ENCODE measurements at regions not wholly inside any gene's neighbourhood (a gene's known extent, or its start where the extent isn't known, plus 50 kb on each side); places are given as distances from the start of the nearest gene placed in this dataset.
"Not testable (repeated sequence)": the region's sequence is repeated elsewhere in the genome, so short reads cannot be mapped to it uniquely, and the experiment has no call there.

DNA sequence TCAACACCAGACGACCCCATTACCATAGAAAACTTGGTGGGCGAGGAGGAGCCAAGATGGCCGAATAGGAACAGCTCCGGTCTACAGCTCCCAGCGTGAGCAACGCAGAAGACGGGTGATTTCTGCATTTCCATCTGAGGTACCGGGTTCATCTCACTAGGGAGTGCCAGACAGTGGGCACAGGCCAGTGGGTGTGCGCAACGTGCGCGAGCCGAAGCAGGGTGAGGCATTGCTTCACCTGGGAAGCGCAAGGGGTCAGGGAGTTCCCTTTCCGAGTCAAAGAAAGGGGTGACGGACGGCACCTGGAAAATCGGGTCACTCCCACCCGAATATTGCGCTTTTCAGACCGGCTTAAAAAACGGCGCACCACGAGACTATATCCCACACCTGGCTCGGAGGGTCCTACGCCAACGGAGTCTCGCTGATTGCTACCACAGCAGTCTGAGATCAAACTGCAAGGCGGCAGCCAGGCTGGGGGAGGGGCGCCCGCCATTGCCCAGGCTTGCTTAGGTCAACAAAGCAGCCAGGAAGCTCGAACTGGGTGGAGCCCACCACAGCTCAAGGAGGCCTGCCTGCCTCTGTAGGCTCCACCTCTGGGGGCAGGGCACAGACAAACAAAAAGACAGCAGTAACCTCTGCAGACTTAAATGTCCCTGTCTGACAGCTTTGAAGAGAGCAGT lies 2000.1 kb upstream of the CELF4 start:
- not testable (repeated sequence) for DNase-seq (ENCODE audit: low read depth, low spot score)

DNA sequence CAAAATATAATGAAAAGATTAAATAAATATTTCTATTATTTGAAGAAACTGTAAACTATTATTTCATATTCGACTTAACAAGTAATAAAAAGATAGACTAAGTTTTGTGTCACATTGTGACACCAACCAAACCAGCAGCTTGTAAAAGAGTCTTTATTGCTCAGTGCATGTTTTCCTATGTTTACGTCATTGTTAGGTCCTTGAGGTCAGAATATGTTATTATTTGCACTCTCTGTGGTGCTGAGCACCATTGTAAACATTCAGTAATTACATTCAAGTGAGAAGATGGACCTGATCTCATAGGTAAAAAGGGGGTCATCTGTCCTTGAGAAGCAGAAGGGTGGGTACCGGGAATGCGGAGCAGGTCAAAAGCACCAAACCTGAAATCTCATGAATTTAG lies 1999.1 kb upstream of the CELF4 start:
- no peak for DNase-seq (ENCODE audit: low read depth, low spot score)

DNA sequence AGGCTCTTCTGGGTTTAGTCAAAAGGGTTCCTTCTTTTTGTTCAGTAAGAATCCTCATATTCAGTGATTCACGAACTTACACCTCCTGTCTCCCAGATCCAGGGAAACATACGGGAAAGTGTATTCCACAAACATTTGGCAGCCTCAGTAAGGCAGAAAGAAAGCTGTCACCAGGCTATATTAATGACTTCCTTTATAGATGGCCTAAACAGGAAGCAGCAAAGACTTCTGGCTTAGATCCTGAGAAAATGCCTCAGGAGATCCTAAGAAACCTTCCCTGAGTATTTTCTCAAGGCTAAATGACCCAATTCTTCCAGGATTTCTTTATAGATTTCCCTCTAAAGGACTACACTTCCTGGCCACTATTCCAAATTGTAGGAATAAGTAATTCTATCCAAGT lies 1995.5 kb upstream of the CELF4 start:
- DNase-seq (ENCODE audit: low read depth, low spot score): no peak

DNA sequence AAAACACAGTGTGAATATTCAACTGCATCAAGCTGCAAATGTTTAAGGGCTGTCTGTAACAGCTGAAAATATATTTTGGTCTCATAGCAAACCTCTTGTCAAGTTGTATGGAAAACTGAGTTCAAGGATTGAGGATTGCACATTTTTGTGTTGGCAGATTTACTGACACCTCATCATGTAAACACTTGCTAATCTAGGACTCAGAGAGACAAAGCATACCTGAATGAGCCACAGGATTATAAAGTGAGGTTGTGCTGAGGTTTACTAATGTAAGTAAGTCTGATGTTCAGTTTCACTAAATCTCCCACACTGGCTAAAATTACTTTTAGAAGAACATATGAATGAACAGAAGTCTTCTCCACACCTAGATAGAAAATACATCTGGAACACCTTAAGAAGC lies 1993.1 kb upstream of the CELF4 start:
- DNase-seq (ENCODE audit: low read depth, low spot score): no peak

DNA sequence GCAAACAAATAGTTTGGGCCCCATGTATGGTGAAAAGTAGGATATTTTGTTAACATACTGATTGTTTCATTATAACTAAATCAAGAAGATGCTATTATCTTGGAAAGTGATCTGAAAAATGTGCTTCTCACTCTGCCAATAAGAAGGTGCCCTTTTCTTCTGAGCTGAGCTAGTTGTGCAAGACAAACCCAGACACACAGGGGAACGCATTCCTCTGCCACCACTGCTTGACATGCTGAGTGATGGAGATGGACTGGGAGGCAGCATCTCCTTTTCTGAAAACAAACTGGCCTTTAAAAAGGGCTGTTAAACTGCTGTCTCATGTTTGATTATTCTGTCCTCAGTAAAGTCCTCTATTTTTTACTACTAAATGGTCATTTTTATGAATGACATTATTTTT lies 1989.9 kb upstream of the CELF4 start:
- no peak for DNase-seq (ENCODE audit: low read depth, low spot score)

DNA sequence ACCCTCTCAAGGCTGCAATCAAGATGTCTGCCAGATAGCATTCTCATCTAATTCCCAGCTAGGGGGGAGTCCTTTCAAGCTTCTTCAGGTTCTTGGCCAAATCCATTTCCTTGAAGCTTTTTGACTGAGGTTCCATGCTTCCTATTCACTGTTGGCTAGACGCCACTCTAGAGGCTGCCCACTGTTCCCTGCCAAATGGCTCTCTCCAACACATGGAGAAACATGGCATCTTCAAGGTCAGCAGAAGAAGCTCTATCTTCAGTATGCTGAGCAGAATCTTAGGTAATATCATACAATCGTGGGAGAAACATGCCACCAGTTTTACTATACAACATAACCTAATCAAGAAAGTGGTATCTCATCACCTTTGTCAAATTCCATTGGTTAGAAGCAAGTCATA lies 1985.1 kb upstream of the CELF4 start:
- no peak for DNase-seq (ENCODE audit: low read depth, low spot score)

DNA sequence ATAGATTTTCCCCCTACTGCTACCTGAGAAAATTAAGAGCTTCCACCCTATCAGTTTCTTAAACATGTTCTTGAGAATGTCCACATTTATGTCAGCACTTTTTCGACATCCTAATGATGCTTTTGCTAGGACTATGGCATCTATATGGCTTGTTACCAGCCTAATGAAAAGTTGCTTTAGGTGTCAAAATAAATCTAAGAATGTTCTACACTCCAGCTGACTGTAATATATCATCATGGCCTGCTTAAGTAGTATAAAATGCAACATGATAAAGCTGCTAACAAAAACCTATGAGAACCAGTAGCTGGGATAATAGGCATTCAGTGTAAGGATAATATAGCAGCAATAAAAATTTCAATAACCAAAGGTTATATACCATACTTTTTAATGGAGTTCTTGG lies 1983.5 kb upstream of the CELF4 start:
- no peak for DNase-seq (ENCODE audit: low read depth, low spot score)

DNA sequence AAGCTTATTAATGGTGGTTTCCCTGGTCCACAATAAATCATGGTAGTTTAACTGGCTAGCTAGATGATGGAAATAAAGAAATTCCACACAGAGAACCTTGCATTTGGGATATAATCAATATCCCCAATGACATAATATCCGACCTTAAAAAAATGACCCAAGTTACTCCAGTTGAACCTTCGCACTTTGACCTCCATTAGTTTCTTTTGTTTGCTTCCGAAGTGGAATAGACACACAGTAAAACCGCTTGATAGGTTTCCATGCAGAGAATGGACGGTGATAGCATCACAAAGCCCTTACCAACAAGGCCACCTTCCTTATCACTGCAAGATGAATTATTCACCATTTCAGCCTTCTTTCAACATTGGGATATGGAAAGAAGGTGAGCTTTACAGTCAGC lies 1966.1 kb upstream of the CELF4 start:
- no peak for DNase-seq (ENCODE audit: low read depth, low spot score)

DNA sequence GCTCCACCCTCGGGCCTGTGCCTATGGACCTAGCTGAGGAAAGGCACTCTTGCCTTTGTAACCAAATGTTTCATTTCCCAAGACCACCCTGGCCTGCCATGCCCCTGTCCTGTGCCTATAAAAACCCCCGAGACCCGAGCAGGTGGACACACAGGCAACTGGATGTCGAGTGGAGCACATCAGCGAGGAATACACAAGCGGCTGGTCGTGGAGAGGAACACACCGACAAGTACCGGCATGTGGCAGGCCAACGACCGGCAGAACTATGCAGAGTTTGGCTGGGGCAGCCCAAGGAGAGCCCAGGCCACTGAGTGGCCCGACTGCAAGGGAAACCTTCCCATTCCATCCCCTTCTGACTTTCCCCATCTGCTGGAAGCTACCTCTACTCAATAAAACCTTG lies 1963.8 kb upstream of the CELF4 start:
- no peak for DNase-seq (ENCODE audit: low read depth, low spot score)

DNA sequence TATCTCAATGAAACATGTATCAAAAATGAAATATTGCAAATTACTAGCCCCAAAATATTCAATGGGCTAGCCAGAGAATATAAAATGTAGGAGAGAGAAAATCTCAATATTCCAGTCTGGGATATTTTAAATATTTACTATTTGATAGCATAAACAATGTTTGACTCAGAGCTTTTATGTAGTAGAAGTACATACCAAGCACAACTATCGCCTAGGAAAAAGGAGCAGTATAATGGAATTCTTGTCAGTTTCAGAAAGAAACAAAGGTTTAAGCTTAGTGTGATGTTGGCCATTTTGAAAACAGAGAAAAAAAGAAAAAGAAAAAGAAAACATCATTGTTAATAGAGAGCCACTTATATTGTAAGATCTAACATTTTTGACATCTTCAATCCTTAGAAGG lies 1961.9 kb upstream of the CELF4 start:
- no peak for DNase-seq (ENCODE audit: low read depth, low spot score)

DNA sequence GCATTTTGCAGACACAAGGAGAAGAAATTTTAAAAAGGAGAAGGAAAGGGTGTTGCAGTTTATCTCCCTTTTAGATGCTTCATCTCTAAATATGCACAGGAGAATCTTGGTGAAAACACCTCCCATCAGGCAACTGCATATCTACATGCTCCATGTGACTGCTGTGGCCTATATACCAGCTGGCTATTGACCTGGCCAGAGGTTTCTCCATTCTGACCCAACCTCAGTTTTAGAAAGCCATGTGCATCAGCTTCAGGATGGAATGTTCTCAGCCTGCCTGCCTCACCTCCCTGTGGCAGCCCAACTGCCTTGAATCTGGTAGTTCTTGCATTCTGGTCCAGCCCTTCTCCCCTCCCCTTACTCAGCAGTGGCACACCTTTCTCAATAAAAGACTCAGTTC lies 1958.8 kb upstream of the CELF4 start:
- DNase-seq (ENCODE audit: low read depth, low spot score): no peak

DNA sequence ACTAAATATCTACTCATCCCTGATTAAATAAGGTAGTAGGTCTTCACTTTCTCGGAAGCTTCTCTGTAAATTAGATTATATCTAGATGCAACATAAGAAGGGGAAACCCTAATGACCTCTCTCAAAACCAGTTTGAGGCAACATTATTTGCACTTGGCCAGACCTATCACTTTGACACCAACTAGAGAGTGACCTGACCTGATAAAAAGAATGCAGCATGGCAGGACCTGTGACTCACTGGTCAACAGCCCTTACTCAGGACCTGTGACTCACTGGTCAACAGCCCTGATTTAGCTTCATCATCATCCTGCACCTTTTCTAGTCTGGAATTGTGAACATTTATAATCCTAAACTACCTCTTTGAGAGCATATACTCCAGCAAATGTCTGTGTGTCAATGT lies 1957.7 kb upstream of the CELF4 start:
- DNase-seq (ENCODE audit: low read depth, low spot score): no peak

DNA sequence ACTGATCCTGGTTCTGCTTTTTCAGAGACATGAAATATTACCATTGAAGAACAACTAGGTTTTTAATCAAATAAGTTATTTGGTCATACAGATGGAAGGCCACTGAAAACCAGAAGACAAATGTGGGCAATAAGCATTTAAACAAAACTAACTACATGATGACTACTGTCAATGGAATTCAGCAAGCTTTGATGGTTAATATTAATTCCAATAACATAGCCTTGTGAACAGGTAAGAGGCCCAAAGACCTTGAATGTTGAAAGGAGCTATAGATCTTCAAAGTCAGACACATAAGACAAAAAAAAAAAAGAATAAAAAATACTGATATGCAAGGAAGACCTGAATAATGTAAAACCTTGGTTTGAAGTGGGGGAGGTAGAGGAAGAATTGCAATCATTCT lies 1955.6 kb upstream of the CELF4 start:
- no peak for DNase-seq (ENCODE audit: low read depth, low spot score)

DNA sequence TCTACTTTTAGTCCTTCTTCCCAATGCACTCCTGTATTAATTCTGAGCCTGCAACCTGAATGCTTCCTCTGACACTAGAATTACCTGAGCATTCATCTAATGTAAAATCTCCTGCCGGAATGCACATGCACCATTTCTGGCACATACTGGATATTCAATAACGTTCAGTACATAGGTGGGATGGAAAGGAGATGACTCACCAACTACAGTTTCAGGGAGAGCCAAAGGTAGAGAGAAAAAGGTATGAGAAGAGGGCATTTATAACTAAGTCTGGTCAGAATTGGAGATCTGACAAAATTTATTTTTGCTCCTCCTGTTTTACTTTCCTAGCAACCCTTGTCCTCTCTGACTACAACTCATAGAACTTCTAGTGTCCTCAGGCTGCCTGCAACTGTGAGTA lies 1954.1 kb upstream of the CELF4 start:
- no peak for DNase-seq (ENCODE audit: low read depth, low spot score)

DNA sequence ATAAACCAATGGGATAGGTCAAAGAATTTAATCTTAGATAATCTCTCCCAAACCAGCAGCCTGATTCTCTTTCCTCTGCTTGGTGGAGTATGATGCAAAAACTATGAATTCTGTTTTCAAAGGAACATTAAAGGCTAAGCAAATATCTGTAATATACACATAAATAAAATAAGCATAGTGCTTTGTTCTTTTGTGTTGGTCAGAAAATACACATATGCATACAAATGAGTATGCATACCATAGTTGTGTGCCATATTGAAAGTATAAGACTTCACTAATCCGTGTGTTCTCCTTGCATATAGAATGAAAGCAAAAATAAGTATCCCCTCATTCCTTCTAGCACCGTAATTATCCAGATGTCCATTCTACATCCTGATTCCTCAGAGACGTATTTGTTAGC lies 1949.7 kb upstream of the CELF4 start:
- no peak for DNase-seq (ENCODE audit: low read depth, low spot score)

DNA sequence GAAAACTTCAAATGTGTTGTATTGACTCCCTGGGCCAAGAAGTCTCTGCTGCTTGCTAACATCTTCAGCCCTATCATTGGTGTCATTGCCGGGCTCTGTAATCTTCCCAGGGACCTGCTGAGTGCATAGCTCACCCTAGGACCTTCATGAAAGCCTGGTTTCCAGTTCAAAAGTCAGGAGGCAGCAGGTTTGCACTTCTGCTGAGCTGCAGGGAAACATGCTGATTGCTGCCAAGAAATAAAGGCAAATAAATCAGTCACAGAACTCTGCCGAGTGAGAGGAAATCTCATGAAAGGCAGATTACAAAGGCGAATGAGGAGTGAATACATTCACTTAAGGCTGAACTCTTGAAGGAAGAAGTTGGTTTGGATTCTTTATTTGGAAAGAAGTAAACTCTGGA lies 1947.6 kb upstream of the CELF4 start:
- no peak for DNase-seq (ENCODE audit: low read depth, low spot score)

DNA sequence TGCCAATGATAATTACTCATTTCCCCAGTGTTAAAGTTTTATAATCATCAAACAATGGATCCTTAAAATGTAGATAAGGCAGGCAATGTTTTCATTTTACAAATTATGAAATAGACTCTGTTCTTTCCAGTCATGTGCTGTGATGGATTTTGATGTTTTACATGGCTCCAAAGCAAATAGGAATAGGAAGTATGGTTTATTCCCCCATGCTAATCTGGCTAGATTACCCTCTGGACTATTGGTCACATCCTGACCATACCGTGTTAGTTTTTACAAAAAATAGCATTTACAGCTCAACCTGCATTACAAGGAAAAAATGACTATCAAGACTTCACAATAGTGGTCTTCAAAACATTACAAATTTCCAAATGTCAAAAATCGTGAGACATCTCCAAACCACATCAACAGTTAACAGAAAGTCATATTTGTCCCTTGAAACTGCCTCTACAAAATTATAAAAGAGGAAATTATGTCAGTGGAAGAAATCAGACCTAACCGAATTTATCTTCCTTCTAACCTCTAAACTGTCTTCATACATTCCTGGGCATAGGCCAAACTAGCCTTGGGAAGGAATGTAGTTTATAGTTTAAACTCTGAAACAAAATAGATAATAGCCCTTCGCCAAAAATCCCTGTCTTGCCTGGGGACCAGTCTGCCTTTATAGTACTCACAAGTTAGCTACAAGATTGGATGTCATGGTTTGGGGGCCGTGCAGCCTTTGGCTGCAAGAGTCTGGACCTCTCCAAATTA lies 1941.2 kb upstream of the CELF4 start:
- DNase-seq (ENCODE audit: low read depth, low spot score): no peak

DNA sequence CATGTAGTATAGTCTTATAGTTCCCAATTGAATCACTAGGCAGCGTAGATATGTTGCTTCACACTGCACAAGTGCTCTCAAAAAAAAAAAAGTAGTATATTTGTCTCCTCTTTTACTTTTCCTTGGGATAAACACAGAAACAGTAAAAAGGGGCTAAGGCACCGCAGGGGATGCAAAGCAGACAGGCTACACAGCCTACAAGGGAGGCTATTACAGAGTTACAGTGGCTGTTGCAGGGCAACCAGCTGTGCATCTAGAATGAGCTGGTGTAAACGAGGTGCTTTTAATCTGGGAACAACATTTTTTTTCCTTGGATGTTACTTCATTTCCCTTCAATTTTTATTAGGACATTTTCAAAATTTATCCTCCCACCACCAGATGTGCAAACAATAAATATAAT lies 1934.7 kb upstream of the CELF4 start:
- DNase-seq (ENCODE audit: low read depth, low spot score): no peak

DNA sequence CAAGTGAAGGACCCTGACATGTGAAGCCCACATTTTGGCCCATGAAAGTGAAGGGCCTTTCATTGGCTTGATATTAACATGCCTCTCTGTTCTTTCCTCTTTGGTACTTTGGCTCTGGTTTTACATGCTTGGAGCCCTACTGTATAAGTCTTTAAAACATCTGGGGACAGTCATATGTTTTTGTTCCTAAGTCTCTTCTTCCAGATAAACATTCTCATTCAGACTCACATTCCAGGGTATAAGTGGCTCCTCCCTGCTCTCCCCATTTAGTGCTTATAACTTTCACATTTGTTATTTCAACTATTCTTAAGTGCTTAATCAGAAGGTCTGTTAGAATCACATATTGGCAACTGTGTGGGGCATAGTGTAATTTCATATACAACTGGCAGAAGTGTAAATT lies 1932.2 kb upstream of the CELF4 start:
- DNase-seq (ENCODE audit: low read depth, low spot score): no peak

DNA sequence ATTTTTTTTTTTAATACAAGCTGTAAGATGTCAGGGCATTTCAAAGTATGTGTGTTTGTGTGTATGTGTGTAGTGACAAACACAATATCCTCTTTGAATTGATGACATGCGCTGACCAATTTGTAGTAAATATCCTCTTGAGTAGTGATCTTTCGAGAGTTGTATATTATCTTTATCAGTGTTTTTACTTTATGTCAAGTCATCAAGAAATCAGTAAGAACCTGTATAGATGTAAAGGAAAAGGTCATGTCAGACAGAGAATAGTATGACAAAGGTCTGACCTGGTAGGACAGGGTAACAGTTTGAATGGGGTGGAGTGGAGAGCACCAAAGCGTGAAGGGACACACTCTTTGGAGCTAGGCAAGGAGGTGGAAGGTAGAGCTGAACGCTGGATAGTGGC lies 1931.4 kb upstream of the CELF4 start:
- no peak for DNase-seq (ENCODE audit: low read depth, low spot score)

DNA sequence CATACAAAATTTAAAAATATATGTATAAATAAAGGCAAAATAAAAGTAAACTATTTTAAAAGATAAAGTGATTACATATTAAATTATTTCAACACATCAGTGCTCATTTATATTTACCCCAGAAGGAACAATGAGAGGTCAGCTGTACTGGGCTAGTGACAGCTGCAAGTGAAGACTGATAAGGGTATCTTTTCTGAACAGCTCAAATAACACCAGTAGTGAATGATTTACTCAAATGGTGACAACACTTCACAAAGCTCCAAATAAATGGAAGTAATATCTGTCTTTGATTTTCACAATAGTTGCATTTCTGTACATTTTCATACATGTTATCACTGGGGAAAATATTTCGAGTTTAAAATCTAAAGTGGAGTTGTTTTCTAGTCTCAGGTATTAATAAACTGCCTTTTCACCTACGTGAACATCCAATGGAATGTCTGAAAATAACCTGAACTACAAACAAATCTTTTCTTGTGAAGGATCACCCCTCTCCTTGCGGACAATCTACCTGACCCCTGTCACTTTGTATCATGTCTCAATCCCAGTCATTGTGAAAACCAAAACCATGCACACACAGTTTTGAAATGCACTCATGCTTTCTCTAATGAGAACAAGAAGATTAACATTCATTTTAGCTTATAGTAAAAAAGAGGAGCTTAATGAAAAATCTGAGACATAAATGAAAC lies 1928.8 kb upstream of the CELF4 start:
- DNase-seq (ENCODE audit: low read depth, low spot score): no peak

DNA sequence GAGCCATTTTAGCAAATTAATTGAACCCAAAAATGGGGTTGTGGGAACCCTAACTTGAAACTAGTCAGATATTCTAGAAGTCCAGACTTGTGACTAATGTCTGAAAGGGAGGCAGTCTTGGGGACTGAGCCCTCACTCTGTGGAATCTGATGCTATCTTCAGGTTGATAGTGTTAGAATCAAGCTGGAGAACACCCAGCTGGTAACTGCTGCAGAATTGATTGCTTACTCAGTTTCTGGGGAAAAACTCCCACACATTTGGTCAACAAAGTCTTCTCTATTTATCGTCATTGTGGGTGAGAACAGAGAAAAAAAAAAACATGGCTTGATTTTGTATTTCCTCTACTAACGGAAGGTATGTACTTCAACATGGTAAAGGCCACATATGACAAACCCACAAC lies 1925.8 kb upstream of the CELF4 start:
- no peak for DNase-seq (ENCODE audit: low read depth, low spot score)

DNA sequence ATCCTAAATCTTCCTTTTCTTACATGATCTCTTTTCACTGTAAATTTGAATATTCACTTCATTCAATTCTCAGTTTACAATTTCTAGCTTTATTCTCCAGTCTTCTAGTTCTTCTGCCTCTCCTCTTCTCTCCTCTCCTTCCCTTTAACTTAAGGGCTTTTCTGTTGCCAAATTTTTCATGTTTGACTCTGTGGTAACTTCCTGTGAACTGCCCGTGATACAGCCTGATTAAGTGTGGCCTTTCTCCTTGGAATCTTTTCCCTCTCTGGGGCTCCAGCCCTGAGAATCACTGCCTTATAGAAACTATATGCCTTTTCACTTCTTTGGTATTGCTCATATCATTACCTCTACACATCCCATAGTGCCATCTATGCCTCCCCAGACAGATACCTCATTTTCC lies 1923.8 kb upstream of the CELF4 start:
- DNase-seq (ENCODE audit: low read depth, low spot score): no peak
